ENCODE measurements at regions not wholly inside any gene's neighbourhood (a gene's known extent, or its start where the extent isn't known, plus 50 kb on each side); places are given as distances from the start of the nearest gene placed in this dataset.

DNA sequence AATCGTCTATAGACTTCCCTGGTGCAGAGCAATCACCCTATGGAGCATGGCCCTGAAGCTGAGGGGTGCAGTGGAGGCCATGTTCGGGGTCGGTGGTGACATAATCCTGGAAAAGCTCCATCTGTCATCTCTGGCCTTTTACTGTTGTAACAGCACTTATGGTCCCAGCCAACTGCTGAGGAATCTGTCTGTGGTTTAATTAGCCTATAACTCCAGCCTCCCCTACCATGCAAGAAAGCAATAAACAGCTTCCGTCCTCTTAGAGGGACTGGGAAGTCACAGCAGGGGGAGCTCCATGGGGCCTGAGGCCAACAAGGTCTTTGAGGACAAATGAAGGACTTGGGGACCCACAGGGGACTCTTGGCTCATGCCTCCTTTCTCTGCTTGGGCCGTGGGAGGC is 159.1 kb upstream of the NECTIN1 start:
- Histone ChIP-seq H3K56ac (ENCODE audit: insufficient read length, low read depth, low read length) (no peak overlapping the region), H2AFZ (ENCODE audit: low read length) (no peak overlapping the region), H2BK12ac (ENCODE audit: insufficient read length, low read depth, low read length) (no peak overlapping the region), H3K14ac (ENCODE audit: insufficient read depth, low read length) (no peak overlapping the region), H3K9ac (ENCODE audit: extremely low read depth, insufficient read length, low read length) (no peak overlapping the region), H3T11ph (ENCODE audit: low read length) (no peak overlapping the region), H3K4me1 (ENCODE audit: insufficient read depth, low read length) (no peaks in the 10 kb centered on the region), H2BK120ac (ENCODE audit: low read depth, low read length, poor library complexity, severe bottlenecking) (no peak overlapping the region), H3K27ac (ENCODE audit: insufficient read length, low read depth, low read length) (no peak overlapping the region), H3K79me2 (ENCODE audit: insufficient read depth, low read length) (no peaks in the 10 kb centered on the region), H4K20me1 (ENCODE audit: control insufficient read depth, insufficient read depth, insufficient read length) (no peaks in the 10 kb centered on the region), H3K23ac (ENCODE audit: insufficient read length, low read depth, low read length) (no peak overlapping the region), H3K79me1 (ENCODE audit: insufficient read depth, low read depth, low read length, poor library complexity, severe bottlenecking) (no peaks in the 10 kb centered on the region), H3K4me2 (ENCODE audit: insufficient read depth, insufficient read length, low read length) (no peak overlapping the region), H4K91ac (ENCODE audit: insufficient read length, low read depth, low read length) (no peak overlapping the region), H2AK5ac (ENCODE audit: insufficient read length, low read length) (no peak overlapping the region), H3K27me3 (ENCODE audit: insufficient read depth, low read length) (no peaks in the 10 kb centered on the region), H3K4ac (ENCODE audit: low read depth, low read length) (no peak overlapping the region), H4K5ac (ENCODE audit: insufficient read length, low read depth, low read length) (no peak overlapping the region), H2BK20ac (ENCODE audit: low read depth, low read length, poor library complexity, severe bottlenecking) (no peak overlapping the region), H4K8ac (replicated peaks; ENCODE audit: insufficient read length, low read depth, low read length) (no peak overlapping the region), H2BK15ac (ENCODE audit: low read depth, low read length) (no peak overlapping the region), H3K9me3 (ENCODE audit: control insufficient read depth, low read depth, low read length) (no peaks in the 10 kb centered on the region), H3K18ac (ENCODE audit: insufficient read length, low read depth, low read length) (no peak overlapping the region), H3K23me2 (ENCODE audit: insufficient read length, low read depth, low read length, poor library complexity, severe bottlenecking) (no peaks in the 10 kb centered on the region), H2BK5ac (ENCODE audit: insufficient read length, low read length) (no peak overlapping the region)
- no peak for DNase-seq
- H3K36me3 Mint-ChIP-seq (ENCODE audit: insufficient read depth in 1 of 3, low read depth in 3 of 3) = no peaks in the 10 kb centered on the region
- H3K4me1 Mint-ChIP-seq = peaks cover 10 to 20% of the 10 kb centered on the region in 2 experiments
- no peak overlapping the region for H3K4me3 Mint-ChIP-seq
- no CpG with 5 or more reads among the region's 5 CpGs for WGBS (ENCODE audit: extremely low coverage, insufficient read length, low lambda C conversion rate)
- peaks cover 25% of the 10 kb centered on the region for H3K27me3 Mint-ChIP-seq (ENCODE audit: low read depth)
- TF ChIP-seq, protein P1, sequence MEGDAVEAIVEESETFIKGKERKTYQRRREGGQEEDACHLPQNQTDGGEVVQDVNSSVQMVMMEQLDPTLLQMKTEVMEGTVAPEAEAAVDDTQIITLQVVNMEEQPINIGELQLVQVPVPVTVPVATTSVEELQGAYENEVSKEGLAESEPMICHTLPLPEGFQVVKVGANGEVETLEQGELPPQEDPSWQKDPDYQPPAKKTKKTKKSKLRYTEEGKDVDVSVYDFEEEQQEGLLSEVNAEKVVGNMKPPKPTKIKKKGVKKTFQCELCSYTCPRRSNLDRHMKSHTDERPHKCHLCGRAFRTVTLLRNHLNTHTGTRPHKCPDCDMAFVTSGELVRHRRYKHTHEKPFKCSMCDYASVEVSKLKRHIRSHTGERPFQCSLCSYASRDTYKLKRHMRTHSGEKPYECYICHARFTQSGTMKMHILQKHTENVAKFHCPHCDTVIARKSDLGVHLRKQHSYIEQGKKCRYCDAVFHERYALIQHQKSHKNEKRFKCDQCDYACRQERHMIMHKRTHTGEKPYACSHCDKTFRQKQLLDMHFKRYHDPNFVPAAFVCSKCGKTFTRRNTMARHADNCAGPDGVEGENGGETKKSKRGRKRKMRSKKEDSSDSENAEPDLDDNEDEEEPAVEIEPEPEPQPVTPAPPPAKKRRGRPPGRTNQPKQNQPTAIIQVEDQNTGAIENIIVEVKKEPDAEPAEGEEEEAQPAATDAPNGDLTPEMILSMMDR (conservative IDR thresholded peaks at IDR 0.05) = no peak
- H3K9me3 Mint-ChIP-seq = no peaks in the 10 kb centered on the region
- no peak overlapping the region for H3K27ac Mint-ChIP-seq
